Peyer's patch (tissue), 4 donors: ENCODE measurements at regions not wholly inside any gene's neighbourhood (a gene's known extent, or its start where the extent isn't known, plus 50 kb on each side); places are given as distances from the start of the nearest gene placed in this dataset.

Experiments
- CTCF ChIP-seq, 6 experiments: fragments of 450-650 bp in 4 of 6; fragments of 200-600 bp in 2 of 6; sonication (generic) in 1 of 6; IDR thresholded peaks; one replicate each; pipeline ENCODE4 v1.5.1; 2017 to 2019; ENCODE audit warnings: antibody characterized with exemption in 6 of 6, mild to moderate bottlenecking in 3 of 6, moderate library complexity in 1 of 6
- POLR2A ChIP-seq, 2 donors: fragments of 450-650 bp; IDR thresholded peaks; one replicate each; pipeline ENCODE4 v1.5.1; 2017; ENCODE audit warnings: antibody characterized with exemption in 2 of 2, mild to moderate bottlenecking in 2 of 2, moderate library complexity in 2 of 2

DNA sequence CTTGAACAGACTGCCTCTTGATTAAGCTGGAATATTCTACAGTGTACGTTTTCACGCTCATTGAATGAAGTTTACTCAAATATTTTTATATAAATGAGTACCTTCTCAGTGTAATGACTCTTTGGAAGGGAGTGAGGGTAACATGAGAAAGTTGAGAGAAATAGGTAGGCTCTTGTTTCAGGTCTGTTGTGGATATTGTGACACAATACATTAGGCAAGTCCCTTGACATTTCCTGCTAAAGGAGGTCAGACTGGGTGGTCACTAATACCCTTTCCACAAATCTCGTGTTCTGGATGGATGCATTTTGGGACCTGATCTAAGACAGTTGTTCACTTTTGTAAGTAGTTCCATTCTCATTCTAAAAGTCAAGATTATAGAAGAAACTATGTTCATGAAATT is 324.8 kb upstream of the AZI2 start:
- TF ChIP-seq CTCF (IDR thresholded peaks at IDR 0.05): no peak
- TF ChIP-seq POLR2A (IDR thresholded peaks at IDR 0.05): no peak
